ENCODE measurements at regions not wholly inside any gene's neighbourhood (a gene's known extent, or its start where the extent isn't known, plus 50 kb on each side); places are given as distances from the start of the nearest gene placed in this dataset.
"Not testable (repeated sequence)": the region's sequence is repeated elsewhere in the genome, so short reads cannot be mapped to it uniquely, and the experiment has no call there.

GRCh38 chr13:71214821-71215220 lies 652.2 kb downstream of the DACH1 start:
- DNase-seq (ENCODE audit: low read depth, low spot score), result no peak

- no peak for DNase-seq (ENCODE audit: low read depth, low spot score)
Measured at GRCh38 chr13:71214357-71214756, 652.6 kb downstream of the DACH1 start.

- DNase-seq (ENCODE audit: low read depth, low spot score), result no peak
Measured at GRCh38 chr13:71213252-71213821, 653.7 kb downstream of the DACH1 start.

GRCh38 chr13:71210861-71211260 lies 656.1 kb downstream of the DACH1 start:
- DNase-seq (ENCODE audit: low read depth, low spot score), result no peak

GRCh38 chr13:71209217-71209616 lies 657.8 kb downstream of the DACH1 start:
- no peak for DNase-seq (ENCODE audit: low read depth, low spot score)

- DNase-seq (ENCODE audit: low read depth, low spot score), result not testable (repeated sequence)
Measured at GRCh38 chr13:71184583-71184982, 682.4 kb downstream of the DACH1 start.

- not testable (repeated sequence) for DNase-seq (ENCODE audit: low read depth, low spot score)
Measured at GRCh38 chr13:71183352-71183751, 683.7 kb downstream of the DACH1 start.

GRCh38 chr13:71171740-71172139 lies 695.3 kb downstream of the DACH1 start:
- DNase-seq (ENCODE audit: low read depth, low spot score), result no peak

- no peak for DNase-seq (ENCODE audit: low read depth, low spot score)
Measured at GRCh38 chr13:71169180-71169579, 697.8 kb downstream of the DACH1 start.

- DNase-seq (ENCODE audit: low read depth, low spot score), result no peak
Measured at GRCh38 chr13:71156550-71156949, 710.5 kb downstream of the DACH1 start.

- no peak for DNase-seq (ENCODE audit: low read depth, low spot score)
Measured at GRCh38 chr13:71149498-71150363, 717.3 kb downstream of the DACH1 start.

- DNase-seq (ENCODE audit: low read depth, low spot score), result no peak
Measured at GRCh38 chr13:71149046-71149445, 718.0 kb downstream of the DACH1 start.

- DNase-seq (ENCODE audit: low read depth, low spot score), result no peak
Measured at GRCh38 chr13:71148396-71148795, 718.6 kb downstream of the DACH1 start.

- no peak for DNase-seq (ENCODE audit: low read depth, low spot score)
Measured at GRCh38 chr13:71144883-71145282, 722.1 kb downstream of the DACH1 start.

- no peak for DNase-seq (ENCODE audit: low read depth, low spot score)
Measured at GRCh38 chr13:71137101-71137500, 729.9 kb downstream of the DACH1 start.

GRCh38 chr13:71124230-71124629 lies 742.8 kb downstream of the DACH1 start:
- no peak for DNase-seq (ENCODE audit: low read depth, low spot score)

GRCh38 chr13:71118779-71119364 lies 748.1 kb downstream of the DACH1 start:
- DNase-seq (ENCODE audit: low read depth, low spot score), result no peak

GRCh38 chr13:71117920-71118319 lies 749.1 kb downstream of the DACH1 start:
- no peak for DNase-seq (ENCODE audit: low read depth, low spot score)

GRCh38 chr13:71115301-71115700 lies 751.7 kb downstream of the DACH1 start:
- DNase-seq (ENCODE audit: low read depth, low spot score), result no peak

- DNase-seq (ENCODE audit: low read depth, low spot score), result no peak
Measured at GRCh38 chr13:71096421-71096820, 770.6 kb downstream of the DACH1 start.

GRCh38 chr13:71090990-71091389 lies 776.0 kb downstream of the DACH1 start:
- no peak for DNase-seq (ENCODE audit: low read depth, low spot score)

- DNase-seq (ENCODE audit: low read depth, low spot score), result no peak
Measured at GRCh38 chr13:71089056-71089455, 777.9 kb downstream of the DACH1 start.

GRCh38 chr13:71087432-71087831 lies 779.6 kb downstream of the DACH1 start:
- DNase-seq (ENCODE audit: low read depth, low spot score), result no peak
